NCI-H2171 treated with DMSO at 0.1 percent for 48 hours (cell line): ENCODE measurements at regions not wholly inside any gene's neighbourhood (a gene's known extent, or its start where the extent isn't known, plus 50 kb on each side); places are given as distances from the start of the nearest gene placed in this dataset.
"Not testable (repeated sequence)": the region's sequence is repeated elsewhere in the genome, so short reads cannot be mapped to it uniquely, and the experiment has no call there.

Experiments
- DNase-seq: peaks from one replicate; lab custom pipeline; 2025; lab: John Stamatoyannopoulos, UW

- no peak for DNase-seq
These were observed 119.7 kb downstream of the MACROH2A1 start for GRCh38 chr5:135279328-135279727.

DNA sequence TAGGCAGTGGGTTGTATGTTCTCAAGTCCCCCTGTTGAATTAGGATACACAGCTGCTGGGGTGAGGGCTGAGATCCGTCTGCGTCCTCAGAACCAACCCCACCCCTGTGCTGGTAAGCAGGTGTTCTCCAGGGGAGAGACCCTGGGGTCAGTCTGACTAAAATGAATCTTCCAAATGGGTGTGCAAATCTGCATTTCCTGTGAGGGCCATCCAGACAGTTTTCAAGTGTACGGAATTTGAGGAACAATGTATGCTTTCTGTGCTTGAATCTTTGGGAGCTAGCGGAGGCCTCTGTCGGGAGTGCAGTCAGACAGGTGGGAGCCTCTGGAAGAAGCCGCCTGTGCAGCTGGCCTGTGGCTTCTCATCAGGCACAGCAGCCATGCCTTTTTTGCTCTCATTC, 122.9 kb downstream of the MACROH2A1 start:
- no peak for DNase-seq

DNA sequence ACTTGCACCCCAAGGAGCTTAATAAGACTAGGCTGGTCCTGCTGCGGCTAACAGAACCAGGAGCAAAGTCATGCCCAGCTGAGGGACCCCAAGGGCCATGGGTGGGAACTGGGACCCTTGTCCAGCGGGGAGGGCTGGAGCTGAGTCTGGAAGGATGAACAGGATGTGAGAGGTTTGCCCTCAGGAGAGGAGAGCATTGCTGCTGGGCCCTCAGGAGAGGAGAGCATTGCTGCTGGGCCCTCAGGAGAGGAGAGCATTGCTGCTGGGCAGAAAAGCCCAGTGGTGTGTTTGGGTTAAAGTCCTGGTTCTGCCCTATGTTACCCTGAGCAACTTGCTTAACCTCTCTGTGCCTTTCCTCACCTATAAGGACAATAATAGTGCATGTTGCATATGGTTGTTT, 125.8 kb downstream of the MACROH2A1 start:
- DNase-seq, result no peak

DNA sequence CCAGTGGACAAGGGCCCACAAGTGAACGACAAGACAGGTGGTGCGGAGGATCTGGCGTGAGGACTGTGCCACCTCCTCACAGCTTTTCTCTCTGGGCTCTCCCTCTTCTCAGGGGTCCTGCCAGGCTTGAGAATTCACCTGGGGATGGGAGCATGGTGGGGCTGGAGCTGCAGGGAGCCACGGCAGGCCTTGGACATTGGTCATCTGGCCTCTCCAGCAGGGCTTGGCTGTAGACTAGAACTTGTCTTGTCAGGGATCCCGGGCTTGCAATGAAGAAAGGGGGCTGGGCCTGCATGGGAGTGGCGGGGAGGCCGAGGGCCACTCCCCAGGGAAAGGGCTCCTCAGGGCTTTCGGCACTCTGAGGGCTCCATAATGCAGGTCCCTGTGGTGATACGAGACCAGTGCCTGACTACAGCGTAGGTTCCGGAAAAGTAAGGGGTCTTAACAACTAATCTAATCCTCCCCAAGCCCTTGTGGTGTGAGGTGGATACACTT, 126.7 kb downstream of the MACROH2A1 start:
- no peak for DNase-seq

- no peak for DNase-seq
These were observed 127.3 kb downstream of the MACROH2A1 start for GRCh38 chr5:135271533-135272310.

DNA sequence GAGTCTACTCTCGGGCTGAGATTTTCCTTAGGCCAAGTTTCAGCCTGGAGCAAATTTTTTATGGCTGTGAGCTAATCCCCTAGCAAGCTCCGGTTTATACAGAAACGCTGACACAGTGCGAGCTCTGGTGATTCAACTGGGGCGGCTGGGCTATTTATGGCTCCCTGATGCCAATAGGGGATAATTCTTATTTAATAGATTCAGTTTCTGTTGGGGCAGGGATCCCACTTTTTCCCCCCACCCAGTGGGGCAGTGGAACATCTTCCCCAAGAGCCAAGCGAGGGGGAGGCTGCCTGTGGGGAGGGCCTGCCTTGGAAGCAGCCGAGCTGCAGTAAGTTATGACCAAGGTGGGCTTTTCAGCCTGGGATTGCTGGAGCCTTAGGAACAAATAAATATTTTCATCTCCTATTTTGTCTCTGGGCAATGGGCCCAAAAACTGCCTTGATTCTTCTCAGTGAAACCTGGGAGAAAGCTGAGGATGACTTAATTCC, 129.1 kb downstream of the MACROH2A1 start:
- DNase-seq, result no peak

GRCh38 chr5:135269199-135269598, 129.8 kb downstream of the MACROH2A1 start:
- no peak for DNase-seq

DNA sequence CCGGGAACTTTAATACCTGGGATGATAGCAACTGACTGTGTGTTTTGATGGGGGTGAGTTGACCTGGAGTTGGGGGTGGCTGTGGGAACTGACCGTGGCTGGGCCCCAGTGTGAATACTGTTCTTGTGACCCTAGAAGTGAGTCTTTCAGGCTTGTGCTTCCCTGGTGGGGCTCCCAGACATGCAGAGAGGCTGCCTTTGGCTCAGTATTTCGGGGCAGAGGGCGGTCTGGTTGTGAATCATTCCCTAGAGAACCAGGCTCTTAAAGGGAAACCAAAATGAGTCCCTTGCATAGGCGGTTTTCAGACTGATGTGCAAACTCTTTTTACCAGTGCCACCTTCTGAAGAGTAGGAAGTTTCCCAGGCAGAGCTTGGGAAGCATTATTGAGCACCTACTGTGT, 132.1 kb downstream of the MACROH2A1 start:
- no peak for DNase-seq

GRCh38 chr5:135266303-135266635, 132.8 kb downstream of the MACROH2A1 start:
- DNase-seq, result no peak

DNA sequence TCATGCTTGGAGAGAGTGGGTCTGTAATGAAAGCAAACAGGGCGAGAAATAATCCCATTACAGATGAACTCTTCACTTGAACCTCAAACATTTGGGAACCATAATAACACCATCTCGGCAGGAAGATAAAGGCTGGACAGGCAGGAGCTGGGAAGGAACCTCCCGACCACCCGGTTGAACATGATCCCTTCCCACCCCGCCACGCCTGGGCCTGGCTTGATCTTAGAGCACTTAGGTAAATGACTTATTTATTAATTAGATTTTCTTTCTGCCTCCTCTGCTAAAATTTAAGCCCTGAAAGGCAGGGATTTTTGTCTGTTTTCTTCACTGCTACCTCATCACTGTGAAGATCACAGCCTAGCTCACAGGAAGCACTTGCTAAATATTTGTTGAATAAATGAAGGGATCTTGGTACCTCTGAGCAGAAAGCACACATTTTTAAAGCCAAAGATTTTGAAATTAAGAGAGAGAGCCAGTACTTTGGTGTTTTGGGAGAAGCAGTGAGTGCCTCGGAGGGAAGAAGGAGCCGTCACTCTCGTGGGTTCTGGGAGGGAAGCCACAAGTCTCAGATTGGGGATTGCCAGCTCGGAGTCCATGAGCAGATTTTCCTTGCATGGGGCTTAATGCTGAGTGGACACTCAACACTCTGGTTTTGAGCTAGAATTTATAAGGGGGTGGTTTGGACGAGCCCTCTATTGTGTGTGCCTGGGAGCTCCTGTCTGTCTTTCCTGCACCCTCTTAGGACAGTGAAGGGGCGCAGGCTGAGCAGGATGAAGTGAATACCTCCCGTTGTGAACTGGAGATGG, 133.3 kb downstream of the MACROH2A1 start:
- DNase-seq, result no peak

GRCh38 chr5:135264451-135265440, 134.3 kb downstream of the MACROH2A1 start:
- DNase-seq, result no peak

GRCh38 chr5:135263022-135263668, 135.9 kb downstream of the MACROH2A1 start:
- no peak for DNase-seq

GRCh38 chr5:135262364-135262763, 136.7 kb downstream of the MACROH2A1 start:
- no peak for DNase-seq

- DNase-seq, result not testable (repeated sequence)
These were observed 138.9 kb downstream of the MACROH2A1 start for GRCh38 chr5:135260108-135260507.

- no peak for DNase-seq
These were observed 143.4 kb downstream of the MACROH2A1 start for GRCh38 chr5:135255461-135256178.

- DNase-seq, result no peak
These were observed 144.8 kb downstream of the MACROH2A1 start for GRCh38 chr5:135254183-135254582.

GRCh38 chr5:135253601-135254178, 145.3 kb downstream of the MACROH2A1 start:
- DNase-seq, result no peak

- no peak for DNase-seq
These were observed 147.9 kb downstream of the MACROH2A1 start for GRCh38 chr5:135251093-135251492.

DNA sequence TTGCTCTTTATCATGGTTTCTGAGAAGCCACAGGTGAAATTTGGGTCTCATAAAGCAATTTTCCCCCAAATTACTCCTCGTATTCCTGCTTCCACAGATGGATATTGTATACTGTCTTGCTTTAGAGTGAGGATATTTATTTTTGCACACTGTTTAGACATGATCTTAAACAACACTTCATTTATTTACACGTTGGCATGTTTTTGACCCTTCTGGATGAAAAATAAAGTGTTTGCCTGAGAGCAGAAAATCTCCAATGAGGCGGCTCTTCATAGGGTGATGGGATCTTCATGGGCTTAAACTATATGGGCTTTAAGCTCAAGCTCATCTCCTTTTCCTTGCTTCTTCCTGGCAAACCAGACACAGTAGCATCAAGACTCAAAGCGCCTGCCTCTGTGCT, 148.4 kb downstream of the MACROH2A1 start:
- no peak for DNase-seq

GRCh38 chr5:135249658-135250057, 149.4 kb downstream of the MACROH2A1 start:
- no peak for DNase-seq
